ENCODE measurements at regions not wholly inside any gene's neighbourhood (a gene's known extent, or its start where the extent isn't known, plus 50 kb on each side); places are given as distances from the start of the nearest gene placed in this dataset.

DNA sequence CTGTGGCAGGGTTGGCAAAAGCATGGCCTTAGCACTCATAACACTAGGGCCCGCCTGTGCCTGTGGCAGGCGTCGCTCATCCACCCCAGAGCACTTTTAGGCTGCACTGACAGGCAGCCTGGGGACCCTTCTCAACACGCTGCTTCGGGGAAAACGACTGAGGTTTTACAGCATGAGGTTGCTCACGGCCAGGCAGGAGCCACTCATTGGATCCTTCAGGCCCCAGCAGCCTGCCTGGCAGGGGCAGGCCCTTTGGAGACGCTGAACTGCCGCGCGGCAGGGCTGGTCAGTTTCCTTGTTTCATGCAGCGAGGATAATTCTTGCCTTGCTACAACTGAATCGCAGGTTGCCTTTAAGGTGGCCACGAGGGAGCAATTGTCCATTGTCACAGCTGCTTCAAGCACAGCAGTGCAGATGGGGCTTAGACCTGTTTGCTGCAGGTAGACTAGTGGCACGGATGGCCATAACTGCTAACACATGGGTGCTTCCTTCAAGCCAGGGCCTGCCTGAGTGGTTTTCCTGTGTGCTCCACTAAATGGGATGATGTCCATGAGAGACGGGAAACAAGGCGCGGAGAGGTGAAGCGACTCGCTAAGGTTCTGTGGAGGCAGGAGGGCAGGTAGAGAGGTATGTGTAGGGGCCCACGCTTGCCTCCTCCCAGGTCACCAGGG lies 49.9 kb upstream of the HS6ST1 start:
- DNase-seq: no peak

DNA sequence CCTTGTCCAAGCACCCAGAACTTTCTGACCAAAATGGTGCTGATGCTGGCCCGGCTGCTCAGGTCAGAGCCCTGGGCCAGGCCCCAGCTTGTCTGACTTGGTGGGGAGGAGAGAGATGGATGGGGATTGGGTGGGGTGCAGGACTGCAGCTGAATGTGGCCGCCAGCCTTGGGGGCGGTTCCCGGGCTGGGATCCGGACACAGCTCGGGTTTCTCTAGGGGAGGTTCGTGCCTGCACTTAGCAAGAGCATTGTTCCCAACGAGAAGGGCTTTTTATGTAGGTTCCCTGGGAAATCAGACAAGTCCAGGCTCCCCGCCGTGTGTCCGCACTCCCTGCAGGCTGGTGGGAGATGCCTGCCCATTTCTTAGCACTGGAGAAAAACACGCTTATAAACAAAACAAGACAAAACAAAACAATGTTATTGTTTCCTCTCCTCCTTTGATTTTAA lies 50.5 kb upstream of the HS6ST1 start:
- DNase-seq: no peak

DNA sequence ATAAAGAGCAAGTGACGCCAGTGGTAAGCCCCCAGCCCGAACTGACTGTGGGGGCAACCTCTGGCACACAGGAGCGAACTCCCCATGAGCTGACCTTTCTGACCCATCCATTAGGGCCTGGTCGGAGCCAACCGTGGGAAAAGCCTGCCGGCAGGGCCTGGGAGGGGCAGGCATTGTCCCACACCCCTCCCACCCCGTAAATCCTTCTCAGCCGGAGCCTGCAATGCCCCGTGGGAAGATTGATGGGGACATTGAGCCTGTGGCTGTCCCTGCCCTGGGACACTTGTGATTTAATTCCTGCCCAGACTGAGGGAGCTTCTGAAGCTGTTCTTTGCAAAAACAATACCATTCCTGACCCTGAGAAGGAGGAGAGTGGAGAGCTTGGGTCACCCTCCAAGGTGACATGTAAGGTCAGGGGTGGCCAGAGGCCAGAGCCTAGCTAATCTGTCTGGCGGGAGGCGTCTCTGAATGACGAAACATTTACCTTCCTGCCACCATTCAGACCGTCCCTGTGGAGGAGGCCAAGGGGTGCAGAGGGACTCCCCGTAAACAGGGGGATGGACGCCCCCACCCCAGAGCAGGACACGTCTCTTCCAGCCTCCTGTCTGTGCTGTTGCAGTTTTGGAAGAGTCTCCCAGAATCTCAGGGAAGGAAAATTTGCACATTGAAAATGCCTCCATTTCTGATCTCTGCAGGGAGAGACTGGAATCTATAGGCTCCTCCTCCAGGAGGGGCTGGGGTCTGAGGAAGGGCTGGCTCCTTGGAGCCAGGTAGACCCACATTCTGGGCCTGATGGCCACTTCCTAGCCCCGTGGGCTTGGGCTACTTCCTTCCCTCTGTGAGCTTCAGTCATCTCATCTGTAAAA lies 51.2 kb upstream of the HS6ST1 start:
- no peak for DNase-seq

DNA sequence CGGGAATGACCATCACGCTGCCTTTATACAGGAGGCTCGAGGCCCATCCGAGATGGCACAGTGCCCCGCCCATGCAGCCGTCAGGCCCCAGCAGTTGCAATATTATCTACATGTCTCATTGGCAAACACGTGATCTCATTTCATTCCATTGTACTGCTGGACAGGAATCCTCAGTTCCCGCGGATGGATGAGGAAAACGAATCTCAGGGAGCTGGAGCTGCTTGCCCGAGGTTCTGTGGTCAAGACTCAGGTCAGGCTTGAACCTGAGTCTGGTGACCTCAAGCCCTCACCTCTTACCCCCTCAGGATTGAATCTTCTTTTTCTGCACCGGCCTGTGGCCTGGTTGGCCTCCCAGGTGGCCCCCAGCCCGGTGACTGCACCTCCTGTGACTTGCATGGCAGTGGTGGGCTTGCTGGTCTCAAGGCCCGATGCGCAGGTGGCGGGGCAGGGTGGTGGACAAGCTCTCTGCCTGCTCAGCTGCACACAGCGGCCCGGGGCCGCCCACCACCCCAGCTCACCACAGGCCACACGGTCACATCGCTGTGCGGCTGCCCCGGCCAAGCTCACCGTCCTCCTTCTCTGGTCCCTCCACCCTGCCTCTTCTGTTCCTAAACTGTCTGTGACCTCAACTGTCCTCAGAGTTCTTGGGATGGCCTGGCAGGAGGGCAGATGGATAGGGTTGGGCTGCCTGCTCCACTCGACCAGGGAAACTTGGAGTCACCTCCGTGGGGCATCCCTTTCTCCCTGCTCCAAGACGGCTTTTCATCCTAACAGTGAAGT lies 52.0 kb upstream of the HS6ST1 start:
- DNase-seq: no peak

DNA sequence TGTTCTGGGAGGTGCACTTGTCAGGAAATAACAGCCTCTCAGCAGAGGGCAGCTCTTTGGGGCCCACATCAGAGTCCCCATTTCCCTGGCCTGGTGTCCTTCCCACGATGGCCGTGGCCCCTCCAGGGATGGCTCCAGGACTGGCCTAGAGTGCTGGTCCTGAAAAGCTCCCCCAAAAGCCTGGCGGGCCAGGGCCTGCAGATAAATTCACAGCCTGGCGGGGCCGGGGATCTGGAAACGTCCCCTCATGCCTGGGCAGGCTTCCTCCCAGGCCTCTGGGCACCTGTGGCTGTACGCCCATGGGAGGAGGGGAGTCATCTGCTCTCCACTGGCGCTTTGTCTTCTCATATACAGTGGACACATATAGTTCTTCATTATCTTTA lies 52.6 kb upstream of the HS6ST1 start:
- no peak for DNase-seq

DNA sequence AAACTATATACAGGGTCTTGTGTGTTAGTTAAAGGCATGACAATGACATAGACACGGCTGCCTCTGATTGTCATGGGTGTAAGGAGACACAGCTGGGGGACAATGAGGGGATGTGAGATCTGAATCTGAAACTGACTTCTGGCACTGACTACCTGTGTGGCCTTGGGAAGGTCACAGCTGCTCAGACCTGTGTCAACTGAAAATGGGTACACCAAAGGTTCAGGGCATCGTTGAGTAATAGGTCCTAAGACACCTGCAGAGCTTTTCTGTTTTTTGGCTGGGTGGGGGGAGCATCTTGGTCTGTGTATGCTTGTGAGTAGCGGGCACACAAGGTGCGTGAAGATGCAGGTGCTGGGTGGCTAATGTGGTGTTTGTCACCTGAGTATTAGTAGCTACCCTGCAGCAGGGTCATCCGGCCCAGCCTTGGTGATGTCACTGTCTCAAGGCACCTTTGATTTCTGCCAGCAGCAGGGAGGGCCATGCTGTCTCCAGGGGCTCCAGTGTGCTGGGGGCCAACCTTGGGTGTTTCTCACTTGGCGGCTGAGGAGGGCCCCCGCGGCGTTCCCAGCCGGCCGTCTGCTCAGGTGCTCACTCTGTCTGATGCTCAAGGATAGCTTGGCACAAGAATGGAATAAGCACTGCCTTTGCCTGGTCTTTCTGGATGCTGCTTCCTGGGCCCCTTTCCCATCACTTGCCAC lies 53.1 kb upstream of the HS6ST1 start:
- DNase-seq: no peak

DNA sequence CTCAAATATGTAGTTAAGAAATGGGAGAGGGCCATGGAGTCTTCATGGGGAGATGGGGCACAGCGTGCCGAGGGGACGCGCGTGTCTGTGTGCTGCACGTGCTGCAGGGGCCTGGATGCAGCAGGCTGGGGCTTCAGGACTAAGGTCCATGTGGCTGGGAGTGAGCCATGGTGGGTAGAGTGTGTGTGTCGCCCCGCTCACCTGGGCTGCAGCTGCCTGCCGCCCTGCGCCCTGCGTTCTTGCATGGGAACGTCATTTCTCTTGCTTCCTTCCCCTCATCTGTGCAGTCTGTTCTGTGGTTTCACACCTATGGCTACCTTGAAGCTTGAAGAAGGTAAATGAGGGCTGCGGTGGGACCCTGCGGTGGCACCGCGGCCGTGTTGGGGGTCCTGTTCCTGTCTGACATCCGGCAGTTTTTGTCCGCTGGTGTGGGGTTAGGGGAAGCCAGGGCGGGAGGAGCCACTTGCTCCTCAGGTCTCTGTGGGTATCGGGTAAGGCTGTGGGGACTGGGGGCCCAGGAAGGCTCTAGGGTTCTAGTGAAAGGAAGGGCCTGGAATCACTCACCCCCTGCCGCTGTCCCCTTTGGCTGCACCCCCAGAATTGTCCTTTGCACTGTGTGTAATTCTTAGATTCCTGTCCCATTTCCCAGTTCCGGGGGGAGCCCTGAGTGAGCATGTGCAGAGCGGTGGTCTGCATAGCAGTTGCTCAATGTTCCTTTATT lies 54.1 kb upstream of the HS6ST1 start:
- no peak for DNase-seq

DNA sequence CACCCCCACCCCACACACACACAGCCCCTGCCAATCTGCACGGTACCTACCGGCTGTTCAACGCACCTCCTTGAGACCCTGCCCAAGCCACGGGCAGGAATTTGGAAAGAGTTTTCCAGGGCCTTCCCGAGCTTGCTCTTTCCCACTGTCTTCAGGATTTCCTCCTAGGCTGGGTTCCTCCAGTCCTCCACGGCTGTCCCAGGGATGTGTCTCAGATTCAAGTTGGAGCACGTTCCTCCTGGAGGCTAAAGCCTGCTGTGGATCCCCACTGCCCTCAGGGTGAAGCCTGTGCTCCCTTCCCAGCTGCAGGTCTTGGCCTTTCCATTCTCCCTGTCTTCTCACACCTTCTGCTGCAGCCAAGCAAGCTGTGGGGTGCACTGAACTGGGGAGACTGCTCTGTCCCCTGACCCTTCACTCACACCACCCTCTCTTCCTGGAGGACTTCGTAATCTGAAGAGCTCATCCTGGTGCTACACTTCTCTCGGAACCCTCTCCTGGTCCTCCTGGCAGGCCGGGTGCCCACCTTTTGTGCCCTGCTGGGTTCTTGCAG lies 54.9 kb upstream of the HS6ST1 start:
- DNase-seq: no peak

DNA sequence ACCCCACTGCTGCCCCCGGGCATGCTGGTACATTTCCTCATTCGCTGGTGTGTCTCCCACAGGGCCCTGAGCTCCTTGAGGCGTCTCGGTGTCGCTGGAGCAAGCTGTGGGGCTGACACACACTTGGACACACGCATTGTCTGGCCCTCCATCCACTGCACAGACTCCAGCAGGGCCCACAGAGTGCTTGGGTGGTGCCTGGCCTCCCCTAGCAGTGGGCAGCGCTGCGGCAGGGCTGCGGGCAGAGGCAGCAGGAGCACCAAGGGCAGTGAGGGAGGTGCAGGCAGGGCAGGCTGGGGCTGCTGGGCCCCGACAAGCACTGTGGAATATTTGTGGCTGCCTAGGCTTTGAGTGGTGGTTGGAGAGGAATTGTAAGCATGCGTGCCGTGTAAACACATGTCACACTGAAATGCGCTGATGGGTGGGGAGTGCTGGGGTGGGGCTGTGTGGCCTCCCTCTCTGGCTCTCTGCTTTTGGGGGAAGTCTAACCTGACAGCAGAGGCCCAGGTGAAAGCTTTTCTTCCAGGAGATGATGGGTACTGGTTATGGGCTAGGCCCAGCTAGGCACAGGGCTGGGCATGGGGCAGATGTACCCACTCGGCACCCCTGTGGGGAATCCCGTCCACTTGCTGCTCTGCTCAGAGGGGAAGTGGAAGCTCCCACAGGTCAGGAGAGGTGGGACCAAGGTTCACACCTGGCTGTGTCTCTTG lies 55.5 kb upstream of the HS6ST1 start:
- no peak for DNase-seq

DNA sequence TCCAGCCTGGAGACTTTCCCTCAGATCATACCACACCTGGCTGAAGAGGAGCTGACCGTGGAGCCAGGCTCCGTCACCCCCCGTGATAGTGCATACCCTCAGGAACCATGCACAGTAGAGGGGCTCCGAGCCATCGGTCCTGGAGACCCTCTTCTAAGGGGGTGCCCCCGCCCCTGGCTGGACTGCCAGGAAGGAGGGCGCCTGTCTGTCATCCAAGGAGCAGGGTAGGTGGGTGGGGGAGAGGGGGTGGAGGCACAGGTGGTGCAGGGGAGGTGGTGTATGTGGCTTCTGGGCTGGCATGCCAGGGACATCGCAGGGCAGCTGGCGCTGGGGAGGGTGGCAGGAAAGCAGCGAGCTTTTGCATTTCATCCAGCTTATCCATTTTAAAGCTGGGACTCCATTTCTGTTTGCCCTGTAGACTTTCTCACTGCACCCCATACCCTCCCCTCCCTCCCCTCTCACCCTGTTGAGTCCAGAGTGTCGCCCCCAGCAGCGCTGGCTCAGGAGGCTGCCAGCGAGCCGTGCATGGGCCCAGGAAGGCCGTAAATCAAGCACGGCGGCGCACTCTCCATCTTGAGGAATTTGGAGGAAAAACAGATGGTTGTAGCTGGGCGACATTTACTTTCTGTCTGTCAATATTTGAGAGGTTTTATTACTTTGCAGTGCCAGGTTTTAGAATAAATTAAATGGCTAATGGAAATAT lies 56.2 kb upstream of the HS6ST1 start:
- DNase-seq: no peak

DNA sequence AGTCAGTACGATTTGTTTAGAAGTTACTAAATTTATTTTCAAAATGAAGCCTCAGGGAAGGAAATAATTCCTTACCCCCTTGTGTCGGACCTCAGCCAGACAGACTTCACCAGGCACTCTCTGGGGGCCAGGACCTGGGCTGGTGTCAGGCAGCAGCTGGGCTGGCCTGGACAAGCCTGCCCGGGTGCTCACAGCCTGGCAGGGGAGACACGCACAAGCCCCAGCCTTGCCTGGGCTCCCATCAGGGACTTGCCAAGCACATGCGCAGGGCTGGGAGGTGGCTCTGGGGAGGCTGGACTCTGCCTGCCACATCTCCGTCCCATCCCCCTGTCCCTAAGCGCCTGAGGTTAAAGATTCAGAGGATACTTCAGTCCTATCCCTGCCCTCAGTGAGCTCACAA lies 56.8 kb upstream of the HS6ST1 start:
- DNase-seq: no peak

DNA sequence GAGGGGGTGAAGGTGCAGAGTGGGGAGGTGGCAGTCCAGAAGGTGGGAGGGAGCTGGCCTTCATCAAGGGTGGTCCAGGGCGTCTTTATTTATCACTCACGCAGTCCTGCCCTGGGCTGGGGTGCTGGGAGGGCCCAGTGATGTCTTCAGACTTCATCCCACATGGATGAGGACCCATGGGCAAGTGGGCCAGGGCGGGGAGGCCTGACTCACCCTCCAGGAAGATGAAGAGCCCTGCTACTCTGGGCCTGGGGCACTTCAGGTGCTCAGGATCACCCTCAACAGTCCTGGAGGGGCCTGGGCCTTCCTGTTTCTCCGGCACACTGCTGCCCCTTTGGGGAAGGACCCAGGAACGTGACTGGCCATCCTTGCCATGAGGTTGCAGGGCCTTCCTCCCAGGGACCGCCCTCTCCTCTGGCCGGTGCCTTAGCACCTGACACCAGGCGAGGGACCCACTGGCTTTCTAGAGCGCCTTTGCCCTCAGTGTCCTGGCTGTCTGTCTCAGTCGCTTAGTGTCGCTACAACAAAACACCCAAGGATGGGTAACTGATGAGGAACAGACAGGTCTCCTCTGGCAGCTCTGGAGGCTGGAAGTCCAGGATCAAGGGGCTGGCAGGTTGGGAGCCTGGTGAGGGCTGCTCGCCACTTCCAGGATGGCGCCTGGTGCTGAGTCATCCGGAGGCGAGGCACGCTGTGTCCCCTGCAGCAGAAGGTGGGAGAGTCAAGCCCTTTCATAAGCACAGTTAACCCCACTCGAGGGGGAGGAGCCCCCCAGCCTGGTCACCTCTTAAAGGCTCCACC lies 57.8 kb upstream of the HS6ST1 start:
- no peak for DNase-seq

DNA sequence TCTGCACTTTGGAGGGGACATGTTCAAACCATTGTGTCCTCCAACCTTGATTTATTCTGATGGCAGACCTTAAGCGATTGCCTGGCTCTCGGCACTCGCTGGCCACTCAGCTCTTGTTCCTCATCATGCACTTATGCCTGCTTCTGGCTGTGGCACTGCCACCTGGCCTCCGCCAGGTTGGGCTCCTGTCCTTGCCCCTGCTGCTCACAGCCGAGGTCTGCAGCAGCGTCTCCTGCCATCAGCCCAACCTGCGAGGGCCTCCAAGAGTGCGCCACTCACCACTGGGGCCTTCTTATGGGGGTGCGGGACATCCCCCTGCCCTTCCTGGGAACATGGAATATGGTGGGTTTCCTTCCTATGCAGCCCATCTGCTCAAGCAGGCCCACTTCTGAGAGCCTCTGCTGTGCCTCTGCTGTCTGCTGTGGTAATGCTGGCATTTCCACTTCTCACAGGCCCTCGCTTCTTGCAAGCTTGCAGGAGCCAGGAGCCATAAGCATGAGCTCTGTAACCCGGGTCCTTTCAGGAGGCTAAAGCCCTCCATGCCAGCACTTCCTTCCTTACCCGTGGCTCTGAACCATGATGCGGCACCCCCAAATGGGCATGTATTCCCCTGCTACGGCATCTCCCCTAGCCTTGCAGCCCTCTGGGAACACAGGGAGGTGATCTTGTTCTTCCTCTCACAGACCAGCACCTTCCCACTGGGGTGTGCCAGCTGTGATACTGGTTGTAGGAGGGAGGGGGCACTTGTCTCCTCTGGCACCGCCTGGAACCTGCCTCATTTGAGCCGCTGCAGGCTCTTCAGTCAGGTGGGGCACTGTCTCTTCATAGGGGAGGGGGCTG lies 58.6 kb upstream of the HS6ST1 start:
- DNase-seq: no peak

DNA sequence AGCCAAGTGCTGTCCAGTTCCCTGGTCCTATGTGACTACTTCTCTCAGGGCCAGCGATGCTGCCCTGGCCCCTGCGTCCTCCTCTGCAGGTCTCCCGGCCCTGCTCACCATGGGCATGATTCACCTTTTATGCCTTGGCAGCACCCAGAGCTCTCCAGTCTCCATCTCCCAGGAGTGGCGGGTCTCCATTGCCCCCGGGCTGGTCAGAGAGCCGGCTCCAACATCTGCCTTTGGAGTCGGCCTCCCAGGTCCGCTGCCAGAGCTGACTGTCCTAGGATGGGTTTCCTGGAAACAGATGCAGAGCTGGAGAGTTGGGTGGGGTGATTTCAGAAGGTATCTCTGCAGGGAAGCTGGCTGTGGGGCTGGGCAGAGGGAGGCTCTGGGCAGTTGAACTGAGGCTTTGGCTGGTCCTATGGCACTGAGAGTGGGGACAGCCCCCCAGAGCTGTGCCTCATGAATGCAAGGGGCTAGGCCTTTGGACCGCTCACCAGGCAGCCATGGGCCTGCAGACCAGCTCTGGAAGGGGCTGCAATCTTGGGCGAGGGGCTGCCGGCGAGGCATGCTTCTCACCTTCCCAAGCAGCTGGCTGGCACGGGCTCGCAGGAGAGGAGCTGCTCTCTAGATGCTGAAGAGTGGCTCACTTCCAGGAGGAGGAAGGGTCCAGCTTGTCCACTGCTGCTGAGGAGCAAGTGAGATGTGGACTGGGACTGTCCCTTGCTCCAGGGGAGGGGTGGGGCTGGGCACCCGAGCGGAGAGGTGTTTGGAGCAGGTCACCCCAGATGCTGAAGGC lies 59.8 kb upstream of the HS6ST1 start:
- DNase-seq: no peak

DNA sequence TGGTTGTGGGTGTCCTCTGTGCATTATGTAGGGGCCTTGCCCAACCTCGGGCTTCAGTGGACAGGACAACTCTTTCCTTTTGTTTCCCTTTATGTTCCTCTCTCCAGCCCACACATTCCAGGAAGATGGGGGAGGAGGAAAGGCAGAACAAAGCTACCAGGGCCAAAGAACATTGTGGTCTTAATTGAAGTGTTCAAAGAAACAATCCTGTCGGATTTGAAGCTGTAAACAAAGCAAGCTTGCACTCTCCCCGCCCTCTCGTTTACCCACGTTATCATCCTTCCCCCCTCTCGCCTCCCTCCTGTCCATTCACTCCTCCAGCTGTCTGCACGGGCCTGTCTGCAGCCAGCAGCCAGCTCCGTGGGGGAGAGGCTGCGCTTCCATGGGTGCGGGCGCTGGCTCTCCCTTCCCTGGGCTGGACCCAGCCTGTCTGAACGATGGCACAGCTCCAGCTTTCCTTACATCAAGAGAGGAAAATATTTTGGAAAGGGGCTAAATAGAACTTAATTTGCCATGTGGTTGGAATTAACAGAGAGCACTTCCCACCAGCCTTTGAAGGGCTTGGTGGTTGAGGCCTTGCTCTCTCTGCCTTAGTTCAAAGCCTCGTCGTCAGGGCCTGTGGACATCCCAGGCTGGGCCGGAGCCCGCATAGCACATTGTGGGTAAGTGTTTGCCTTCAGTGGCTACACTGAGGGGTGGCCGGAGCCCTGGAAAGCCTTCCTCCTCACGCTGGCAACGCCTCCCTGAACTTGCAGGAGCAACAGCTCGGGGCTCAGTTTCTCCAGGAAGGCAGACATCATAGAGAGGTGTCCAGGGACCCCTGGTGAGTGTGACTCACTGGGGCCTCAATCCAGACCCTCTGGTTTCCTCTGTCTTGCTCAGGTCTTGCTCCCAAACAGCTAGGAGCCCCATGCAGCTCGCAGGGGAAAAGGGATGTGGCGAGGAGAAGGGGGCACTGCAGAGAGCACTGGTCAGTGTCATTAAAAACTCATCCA lies 60.6 kb upstream of the HS6ST1 start:
- DNase-seq: no peak

DNA sequence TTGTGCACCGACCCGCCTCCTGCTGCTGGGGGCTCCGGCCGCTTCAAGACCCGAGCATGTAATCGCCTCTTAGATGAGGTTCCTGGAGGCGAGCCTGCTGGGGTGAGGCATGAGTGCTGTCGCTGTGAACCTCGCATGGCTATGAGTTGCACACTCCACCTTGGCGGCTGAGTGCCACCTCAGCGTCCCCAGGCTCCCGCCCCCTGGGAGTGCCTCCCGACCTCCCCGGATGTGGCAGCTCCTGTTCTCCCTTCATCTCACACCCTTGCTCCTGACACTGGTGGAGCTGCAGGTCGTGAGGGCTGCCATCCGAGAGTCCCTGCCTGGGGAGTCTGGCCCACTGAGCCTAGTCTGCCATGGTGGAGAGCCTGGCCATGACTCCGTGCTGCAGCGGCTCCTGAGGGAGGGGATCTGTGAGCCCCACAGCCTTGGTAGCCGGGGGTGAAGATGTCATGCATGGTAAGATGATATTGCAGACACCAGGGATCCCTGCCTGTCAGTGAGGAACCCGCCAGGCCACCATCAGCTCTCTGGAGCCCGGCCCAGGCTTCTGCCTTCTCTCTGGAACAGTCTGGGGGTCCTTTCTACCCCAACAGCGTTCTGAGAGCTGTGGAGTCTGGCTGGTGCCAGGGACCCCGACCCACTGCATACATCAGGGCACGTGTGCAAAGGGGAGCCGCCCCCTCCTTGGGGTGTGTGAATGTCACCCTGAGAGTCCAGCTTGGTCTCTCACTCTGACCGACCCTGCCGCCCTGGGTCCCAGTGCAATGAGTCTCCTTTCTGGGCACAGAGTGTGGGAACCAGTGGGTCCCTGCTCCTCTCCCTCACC lies 61.6 kb upstream of the HS6ST1 start:
- no peak for DNase-seq

All from bone marrow (tissue), 2 donors.